Osteoblast (primary cell): ENCODE measurements at regions not wholly inside any gene's neighbourhood (a gene's known extent, or its start where the extent isn't known, plus 50 kb on each side); places are given as distances from the start of the nearest gene placed in this dataset.
A peak's percentile ranks its signal among the peaks of the same experiment; 100 is the strongest.

Experiments used
- DNase-seq: peaks from one replicate; pipeline ENCODE4 v3.0.0; 2011; ENCODE audit warnings: low spot score, mixed read lengths; ENCODE audit not compliant: insufficient read length; ENCODE audit errors: missing footprints
- H2AFZ ChIP-seq: 2 replicates; pipeline ENCODE4 v1.6.0; 2011; ENCODE audit warnings: mild to moderate bottlenecking, low read length
- H3K27ac ChIP-seq: 2 replicates; pipeline ENCODE4 v1.5.1; 2011; ENCODE audit warnings: mild to moderate bottlenecking, low read depth, low read length, moderate library complexity
- H3K27me3 ChIP-seq: 2 replicates; pipeline ENCODE4 v1.6.0; 2012; ENCODE audit warnings: mild to moderate bottlenecking, control low read depth, inconsistent platforms, low read length, moderate library complexity; ENCODE audit not compliant: insufficient read depth
- H3K36me3 ChIP-seq: 2 replicates; pipeline ENCODE4 v1.5.1; 2011; ENCODE audit warnings: mild to moderate bottlenecking, low read length, control low read depth, moderate library complexity; ENCODE audit not compliant: insufficient read depth
- H3K4me1 ChIP-seq: 2 replicates; pipeline ENCODE4 v1.5.1; 2011; ENCODE audit warnings: mild to moderate bottlenecking, low read length, control low read depth, moderate library complexity; ENCODE audit not compliant: insufficient read depth
- H3K4me2 ChIP-seq: 2 replicates; pipeline ENCODE4 v1.6.0; 2011; ENCODE audit warnings: mild to moderate bottlenecking, low read length; ENCODE audit not compliant: insufficient read depth
- H3K4me3 ChIP-seq: fragments of 200-600 bp; sonication (generic); 3 replicates; pipeline ENCODE4 v1.5.1; 2012; ENCODE audit warnings: mild to moderate bottlenecking, low read length, inconsistent platforms; ENCODE audit not compliant: insufficient read depth
- H3K79me2 ChIP-seq: 2 replicates; pipeline ENCODE4 v1.6.0; 2012; ENCODE audit warnings: mild to moderate bottlenecking, low read length, control low read depth, inconsistent platforms; ENCODE audit not compliant: insufficient read depth
- H3K9me3 ChIP-seq: 2 replicates; pipeline ENCODE4 v1.5.1; 2011; ENCODE audit warnings: low read depth, low read length, control low read depth
- H4K20me1 ChIP-seq: 2 replicates; pipeline ENCODE4 v1.6.0; 2012; ENCODE audit warnings: mild to moderate bottlenecking, low read length, control low read depth; ENCODE audit not compliant: insufficient read depth
- CTCF ChIP-seq: IDR thresholded peaks from 2 replicates; pipeline ENCODE4 v1.5.1; 2011; ENCODE audit warnings: mild to moderate bottlenecking, low read depth, low read length, moderate library complexity; ENCODE audit errors: extremely low read depth

GRCh38 chr9:88694625-88695024 is 159.6 kb downstream of the NXNL2 start:
- Histone ChIP-seq H3K79me2 (no peaks in the 10 kb centered on the region), H3K4me1 (peaks cover 12% of the 10 kb centered on the region), H4K20me1 (no peaks in the 10 kb centered on the region), H3K27me3 (no peaks in the 10 kb centered on the region), H3K27ac (no peak overlapping the region), H3K9me3 (peaks cover 3% of the 10 kb centered on the region), H3K4me2 (peak overlapping the region; percentile 66), H3K36me3 (no peaks in the 10 kb centered on the region), H3K4me3 (peak overlapping the region; percentile 24), H2AFZ (peak overlapping the region; percentile 58)
- peak; percentile 85 for DNase-seq
- no peak for TF ChIP-seq CTCF

DNA sequence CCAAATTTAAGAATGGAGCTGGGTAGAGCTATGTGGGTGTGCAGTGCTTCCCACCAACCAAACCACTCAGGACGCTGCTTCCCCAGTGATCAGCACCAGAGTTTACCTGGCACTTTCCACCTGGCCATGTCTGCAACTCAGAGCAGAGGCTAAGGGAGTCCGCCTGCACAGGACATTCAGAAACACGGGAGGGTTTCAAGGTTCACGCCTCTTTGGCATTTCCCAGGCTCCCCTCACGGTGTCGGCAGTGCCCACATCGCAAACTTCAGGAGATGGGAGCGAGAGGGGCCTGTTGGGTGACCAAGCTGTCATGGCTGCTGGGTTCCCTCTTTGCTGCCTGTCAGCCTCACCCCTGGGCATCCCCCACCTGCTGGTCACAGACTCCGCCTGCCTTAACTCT is 161.5 kb downstream of the NXNL2 start:
- no peaks in the 10 kb centered on the region for H4K20me1 ChIP-seq
- no peaks in the 10 kb centered on the region for H3K36me3 ChIP-seq
- H3K27me3 ChIP-seq: no peaks in the 10 kb centered on the region
- H3K27ac ChIP-seq: no peak overlapping the region
- H3K4me2 ChIP-seq: no peak overlapping the region
- H3K4me3 ChIP-seq: no peak overlapping the region
- H2AFZ ChIP-seq: no peak overlapping the region
- DNase-seq: no peak
- TF ChIP-seq CTCF: no peak
- peaks cover 12% of the 10 kb centered on the region for H3K4me1 ChIP-seq
- H3K79me2 ChIP-seq: no peaks in the 10 kb centered on the region
- peaks cover 3% of the 10 kb centered on the region for H3K9me3 ChIP-seq

GRCh38 chr9:88697764-88698432 is 162.9 kb downstream of the NXNL2 start:
- no peak overlapping the region for H2AFZ ChIP-seq

DNA sequence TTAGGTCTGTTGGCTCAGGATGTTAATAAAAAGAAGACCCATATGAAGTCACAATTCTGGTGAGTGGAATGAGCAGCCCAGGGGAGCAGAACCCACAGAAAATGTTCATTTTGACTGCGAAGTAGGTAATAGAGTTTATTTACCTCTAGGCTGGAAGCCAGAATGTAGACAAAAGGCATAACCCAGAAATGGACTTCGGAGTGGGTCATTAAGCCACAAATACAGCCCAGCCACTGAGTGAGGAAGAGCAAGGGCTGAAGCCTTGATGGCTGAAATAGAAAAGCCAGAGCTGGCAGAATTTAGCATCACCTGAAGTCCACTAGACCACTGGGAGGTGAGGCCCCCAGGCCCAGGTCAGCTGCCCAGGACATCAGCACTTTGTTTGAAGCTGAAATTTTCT is 168.0 kb downstream of the NXNL2 start:
- Histone ChIP-seq H3K4me2 (no peak overlapping the region), H3K4me3 (no peak overlapping the region), H3K79me2 (no peaks in the 10 kb centered on the region), H3K27me3 (no peaks in the 10 kb centered on the region), H4K20me1 (no peaks in the 10 kb centered on the region), H3K4me1 (no peaks in the 10 kb centered on the region), H2AFZ (no peak overlapping the region), H3K27ac (no peak overlapping the region), H3K36me3 (no peaks in the 10 kb centered on the region), H3K9me3 (no peaks in the 10 kb centered on the region)
- TF ChIP-seq CTCF: no peak
- DNase-seq: no peak

More at GRCh38 chr9:88697764-88698432, 162.9 kb downstream of the NXNL2 start:
- H3K4me3 ChIP-seq: no peak overlapping the region
- peaks cover 5% of the 10 kb centered on the region for H3K4me1 ChIP-seq
- H3K4me2 ChIP-seq: no peak overlapping the region
- no peak overlapping the region for H3K27ac ChIP-seq
- H4K20me1 ChIP-seq: no peaks in the 10 kb centered on the region
- no peak for DNase-seq
- H3K27me3 ChIP-seq: no peaks in the 10 kb centered on the region
- TF ChIP-seq CTCF: no peak
- peaks cover 3% of the 10 kb centered on the region for H3K9me3 ChIP-seq
- no peaks in the 10 kb centered on the region for H3K79me2 ChIP-seq
- H3K36me3 ChIP-seq: no peaks in the 10 kb centered on the region
